Tibial nerve (tissue), 4 donors: ENCODE measurements at regions not wholly inside any gene's neighbourhood (a gene's known extent, or its start where the extent isn't known, plus 50 kb on each side); places are given as distances from the start of the nearest gene placed in this dataset.
"Not testable (repeated sequence)": the region's sequence is repeated elsewhere in the genome, so short reads cannot be mapped to it uniquely, and the experiment has no call there.

Experiments
- DNase-seq, 2 donors: peaks; one replicate each; pipeline ENCODE4 v3.0.0-alpha.2; 2019; ENCODE audit warnings: low spot score in 2 of 2
- H3K27ac ChIP-seq, 4 donors: fragments of 200-600 bp; sonication (generic) in 3 of 4; one replicate each; pipeline ENCODE4 v1.5.1; 2017 to 2019; ENCODE audit warnings: mild to moderate bottlenecking in 1 of 4
- H3K27me3 ChIP-seq, 2 donors: fragments of 200-600 bp; sonication (generic) in 1 of 2; one replicate each; pipeline versions ENCODE4 v1.5.1 to v1.6.0; 2017 to 2019
- H3K36me3 ChIP-seq, 3 donors: fragments of 200-600 bp; sonication (generic); one replicate each; pipeline ENCODE4 v1.5.1; 2018 to 2019
- H3K4me1 ChIP-seq, 4 donors: fragments of 200-600 bp; sonication (generic) in 3 of 4; one replicate each; pipeline ENCODE4 v1.5.1; 2017 to 2019
- H3K4me3 ChIP-seq, 4 donors: fragments of 200-600 bp; sonication (generic) in 3 of 4; one replicate each; pipeline ENCODE4 v1.5.1; 2017 to 2019; ENCODE audit warnings: mild to moderate bottlenecking in 1 of 4, moderate library complexity in 1 of 4
- H3K9me3 ChIP-seq, 4 donors: fragments of 200-600 bp; sonication (generic) in 3 of 4; one replicate each; pipeline ENCODE4 v1.5.1; 2017 to 2019
- EP300 ChIP-seq, 2 donors: sonication (generic); formaldehyde crosslinking; IDR thresholded peaks; one replicate each; pipeline ENCODE4 v1.6.1; 2017; ENCODE audit warnings: antibody characterized with exemption in 2 of 2, mild to moderate bottlenecking in 1 of 2
- POLR2A ChIP-seq, 2 donors: fragments of 450-650 bp; IDR thresholded peaks; one replicate each; pipeline ENCODE4 v1.6.1; 2017; ENCODE audit warnings: antibody characterized with exemption in 2 of 2, mild to moderate bottlenecking in 2 of 2, moderate library complexity in 2 of 2
- WGBS, 2 donors: methylation state at CpG; one replicate each; pipeline ENCODE4 v1.1.5; 2018; 5-methylcytosine and 5-hydroxymethylcytosine counted together
- TF ChIP-seq, protein P1 (sequence below), 5 experiments: fragments of 200-600 bp in 3 of 5; fragments of 450-650 bp in 2 of 5; sonication (generic) in 3 of 5; IDR thresholded peaks; one replicate each; pipeline ENCODE4 v1.5.1; 2016 to 2019; ENCODE audit warnings: antibody characterized with exemption in 5 of 5, mild to moderate bottlenecking in 3 of 5, moderate library complexity in 2 of 5

DNA sequence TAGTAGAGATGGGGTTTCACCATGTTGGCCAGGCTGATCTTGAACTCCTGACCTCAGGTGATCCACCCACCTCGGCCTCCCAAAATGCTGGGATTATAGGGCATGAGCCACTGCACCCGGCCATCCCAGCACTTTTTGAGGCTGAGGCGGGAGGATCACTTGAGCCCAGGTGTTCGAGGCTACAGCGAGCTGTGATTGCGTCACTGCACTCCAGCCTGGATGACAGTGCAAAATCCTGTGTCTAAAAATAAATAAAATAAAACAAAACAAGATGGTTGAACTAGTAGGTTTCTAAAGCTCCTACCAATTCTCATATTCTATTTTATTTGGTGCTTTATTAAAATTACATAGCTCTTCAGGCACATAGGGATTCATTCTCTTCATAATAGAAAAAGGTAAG, 890.3 kb upstream of the AUTS2 start:
- Histone ChIP-seq H3K4me1 (no peaks in the 10 kb centered on the region), H3K9me3 (no peaks in the 10 kb centered on the region), H3K4me3 (no peak overlapping the region), H3K27ac (no peak overlapping the region), H3K36me3 (no peaks in the 10 kb centered on the region), H3K27me3 (no peaks in the 10 kb centered on the region)
- WGBS, 2 donors, result 94 to 95% methylated on average over 6 of the region's 6 CpGs
- TF ChIP-seq, protein P1, sequence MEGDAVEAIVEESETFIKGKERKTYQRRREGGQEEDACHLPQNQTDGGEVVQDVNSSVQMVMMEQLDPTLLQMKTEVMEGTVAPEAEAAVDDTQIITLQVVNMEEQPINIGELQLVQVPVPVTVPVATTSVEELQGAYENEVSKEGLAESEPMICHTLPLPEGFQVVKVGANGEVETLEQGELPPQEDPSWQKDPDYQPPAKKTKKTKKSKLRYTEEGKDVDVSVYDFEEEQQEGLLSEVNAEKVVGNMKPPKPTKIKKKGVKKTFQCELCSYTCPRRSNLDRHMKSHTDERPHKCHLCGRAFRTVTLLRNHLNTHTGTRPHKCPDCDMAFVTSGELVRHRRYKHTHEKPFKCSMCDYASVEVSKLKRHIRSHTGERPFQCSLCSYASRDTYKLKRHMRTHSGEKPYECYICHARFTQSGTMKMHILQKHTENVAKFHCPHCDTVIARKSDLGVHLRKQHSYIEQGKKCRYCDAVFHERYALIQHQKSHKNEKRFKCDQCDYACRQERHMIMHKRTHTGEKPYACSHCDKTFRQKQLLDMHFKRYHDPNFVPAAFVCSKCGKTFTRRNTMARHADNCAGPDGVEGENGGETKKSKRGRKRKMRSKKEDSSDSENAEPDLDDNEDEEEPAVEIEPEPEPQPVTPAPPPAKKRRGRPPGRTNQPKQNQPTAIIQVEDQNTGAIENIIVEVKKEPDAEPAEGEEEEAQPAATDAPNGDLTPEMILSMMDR (IDR thresholded peaks at IDR 0.05), result no peak
- no peak for TF ChIP-seq EP300 (IDR thresholded peaks at IDR 0.05)
- TF ChIP-seq POLR2A (IDR thresholded peaks at IDR 0.05), result no peak
- no peak for DNase-seq

DNA sequence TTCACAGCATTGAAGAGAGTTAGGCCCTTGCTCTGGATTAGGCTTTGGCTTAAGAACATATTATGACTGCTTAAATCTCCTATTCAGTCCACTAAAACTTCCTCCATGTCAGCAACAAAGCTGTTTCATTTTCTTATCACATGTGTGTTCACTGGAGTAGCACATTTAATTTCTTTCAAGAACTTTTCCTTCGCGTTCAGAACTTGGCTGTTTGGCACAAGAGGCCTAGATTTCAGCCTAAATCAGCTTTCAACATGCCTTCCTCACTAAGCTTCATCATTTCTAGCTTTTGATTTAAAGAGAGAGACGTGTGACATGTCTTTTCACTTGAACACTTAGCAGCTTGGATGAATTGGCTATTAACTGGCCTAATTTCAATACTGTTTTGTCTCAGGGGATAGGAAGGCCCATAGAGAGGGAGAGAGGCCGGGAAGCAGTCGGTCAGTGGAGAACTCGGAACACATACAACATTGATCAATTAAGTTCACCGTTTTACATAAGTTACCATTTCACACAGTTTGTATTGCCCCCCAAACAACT, 885.2 kb upstream of the AUTS2 start:
- TF ChIP-seq, protein P1 (IDR thresholded peaks at IDR 0.05), result no peak
- TF ChIP-seq EP300 (IDR thresholded peaks at IDR 0.05) (no peak), POLR2A (IDR thresholded peaks at IDR 0.05) (no peak)
- Histone ChIP-seq H3K9me3 (no peaks in the 10 kb centered on the region), H3K27me3 (no peaks in the 10 kb centered on the region), H3K36me3 (no peaks in the 10 kb centered on the region), H3K4me1 (no peaks in the 10 kb centered on the region), H3K4me3 (no peak overlapping the region), H3K27ac (no peak overlapping the region)
- no peak for DNase-seq
- WGBS, 2 donors, result 47 to 59% methylated on average over 7 of the region's 7 CpGs

DNA sequence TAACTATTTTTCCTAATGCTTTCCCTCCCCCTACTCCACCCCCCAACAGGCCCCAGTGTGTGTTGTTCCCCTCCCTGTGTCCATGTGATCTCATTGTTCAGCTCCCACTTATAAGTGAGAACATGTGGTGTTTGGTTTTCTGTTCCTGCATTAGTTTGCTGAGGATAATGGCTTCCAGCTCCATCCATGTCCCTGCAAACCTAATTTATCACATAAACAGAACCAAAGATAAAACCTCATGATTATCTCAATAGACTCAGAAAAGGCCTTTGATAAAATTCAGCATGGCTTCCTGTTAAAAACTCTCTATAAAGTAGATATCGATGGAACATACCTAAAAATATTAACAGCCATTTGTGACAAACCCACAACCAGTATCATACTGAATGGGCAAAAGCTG, 884.1 kb upstream of the AUTS2 start:
- not testable (repeated sequence) for H3K27me3 ChIP-seq, H3K4me1 ChIP-seq, DNase-seq, H3K36me3 ChIP-seq, H3K4me3 ChIP-seq, H3K9me3 ChIP-seq, H3K27ac ChIP-seq
- WGBS, 2 donors, result 72 to 82% methylated on average over 1 of the region's 1 CpG

DNA sequence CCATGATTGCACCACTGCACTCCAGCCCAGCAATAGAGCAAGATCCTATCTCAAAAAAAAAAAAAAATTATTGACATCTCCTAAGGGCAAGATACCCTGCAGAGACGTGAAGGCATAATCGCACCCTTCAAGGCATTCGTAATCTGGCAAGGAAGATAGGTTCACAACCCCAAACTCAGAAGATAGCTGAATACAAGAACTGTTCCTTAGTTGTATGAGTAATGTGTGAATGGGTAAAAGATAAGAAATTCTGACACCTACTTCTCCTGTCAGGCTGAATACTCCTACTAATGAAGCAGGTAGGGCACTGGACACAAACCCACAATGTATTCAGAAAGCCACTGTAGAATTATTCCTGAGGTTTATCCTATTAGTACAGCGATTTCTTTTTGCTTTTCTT, 882.4 kb upstream of the AUTS2 start:
- Histone ChIP-seq H3K9me3 (no peaks in the 10 kb centered on the region), H3K27me3 (no peaks in the 10 kb centered on the region), H3K27ac (no peak overlapping the region), H3K36me3 (no peaks in the 10 kb centered on the region), H3K4me1 (no peaks in the 10 kb centered on the region), H3K4me3 (no peak overlapping the region)
- 72 to 90% methylated on average over 4 of the region's 4 CpGs for WGBS, 2 donors
- no peak for TF ChIP-seq POLR2A (IDR thresholded peaks at IDR 0.05)
- TF ChIP-seq, protein P1 (IDR thresholded peaks at IDR 0.05), result no peak
- DNase-seq, result no peak

DNA sequence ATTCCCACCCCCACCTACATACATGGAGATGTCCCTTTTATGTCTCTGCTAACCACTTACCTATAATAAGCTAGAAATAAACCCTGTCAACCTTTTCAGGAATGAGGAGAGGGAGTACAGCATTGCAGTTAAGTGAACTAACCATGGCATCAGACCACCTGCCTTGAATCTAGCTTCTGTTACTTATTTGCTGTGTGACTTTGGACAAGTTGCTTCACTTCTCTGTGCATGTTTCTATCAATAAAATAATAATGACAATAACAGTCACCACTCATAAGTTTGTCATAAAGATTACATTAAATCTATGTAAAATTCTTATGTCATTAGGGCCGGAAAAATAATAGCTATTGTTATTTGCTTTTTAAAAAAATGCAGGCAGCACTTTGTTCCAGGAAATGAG, 881.1 kb upstream of the AUTS2 start:
- DNase-seq, result no peak
- Histone ChIP-seq H3K4me1 (no peaks in the 10 kb centered on the region), H3K36me3 (no peaks in the 10 kb centered on the region), H3K9me3 (no peaks in the 10 kb centered on the region), H3K27me3 (no peaks in the 10 kb centered on the region), H3K4me3 (no peak overlapping the region), H3K27ac (no peak overlapping the region)
- 80 to 85% methylated on average over 1 of the region's 1 CpG for WGBS, 2 donors
- TF ChIP-seq POLR2A (IDR thresholded peaks at IDR 0.05) (no peak), EP300 (IDR thresholded peaks at IDR 0.05) (no peak)
- TF ChIP-seq, protein P1 (IDR thresholded peaks at IDR 0.05), result no peak

DNA sequence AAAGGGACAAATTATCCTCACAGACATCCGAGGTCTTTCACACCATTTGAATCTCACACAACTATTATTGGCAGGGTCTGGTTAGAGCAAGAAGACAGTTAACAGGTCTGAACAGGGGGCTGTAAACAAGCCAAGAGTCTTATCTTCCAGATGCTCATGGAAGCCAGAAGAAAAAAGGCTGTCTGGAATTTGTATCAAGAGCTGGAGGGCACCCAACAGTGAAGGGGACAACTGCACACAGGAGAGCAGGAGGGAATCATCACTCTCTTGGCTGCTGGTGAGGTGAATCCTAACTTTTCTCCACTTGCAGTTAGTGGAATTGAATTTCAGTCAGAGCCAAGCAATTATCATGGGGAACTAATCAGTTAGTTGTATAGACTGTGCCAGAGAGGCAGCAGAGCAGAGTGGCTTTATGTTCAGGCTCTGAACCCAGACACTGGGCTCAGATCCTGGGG, 880.2 kb upstream of the AUTS2 start:
- H3K27ac ChIP-seq, result no peak overlapping the region
- no peaks in the 10 kb centered on the region for H3K9me3 ChIP-seq
- no peaks in the 10 kb centered on the region for H3K27me3 ChIP-seq
- no peak for DNase-seq
- H3K4me1 ChIP-seq, result no peaks in the 10 kb centered on the region
- H3K36me3 ChIP-seq, result no peaks in the 10 kb centered on the region
- H3K4me3 ChIP-seq, result no peak overlapping the region
- WGBS, 2 donors, result 5 to 12% methylated on average over 1 of the region's 1 CpG
- no peak for TF ChIP-seq POLR2A (IDR thresholded peaks at IDR 0.05)
